A549 (cell line): ENCODE measurements at regions not wholly inside any gene's neighbourhood (a gene's known extent, or its start where the extent isn't known, plus 50 kb on each side); places are given as distances from the start of the nearest gene placed in this dataset.

Experiments used
- ZFP36 ChIP-seq: fragments of 450-650 bp; IDR thresholded peaks from 2 replicates; pipeline ENCODE4 v1.6.1; 2014; ENCODE audit warnings: borderline replicate concordance; ENCODE audit not compliant: partially characterized antibody
- TF ChIP-seq, protein P1 (sequence below): fragments of >200 bp; sonication (Bioruptor Twin); formaldehyde crosslinking; IDR thresholded peaks from 3 replicates; pipeline ENCODE4 v1.5.1; 2016

DNA sequence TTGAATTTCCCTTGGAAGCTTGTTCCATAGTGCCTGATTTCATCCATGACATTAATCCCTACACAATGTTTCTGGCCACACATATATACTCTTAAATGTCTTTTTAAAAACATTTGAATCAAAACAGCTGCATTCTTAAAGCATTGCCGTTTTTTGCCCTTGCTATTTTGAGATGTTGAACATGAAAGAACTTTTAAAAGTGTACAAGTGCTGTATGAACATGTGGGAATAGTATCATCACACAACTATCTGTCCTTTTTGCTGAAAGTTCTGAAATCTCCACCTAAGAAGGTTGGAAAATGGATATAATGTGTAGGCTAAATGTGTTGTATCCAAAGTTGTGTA is 318.7 kb upstream of the UBE2E3 start:
- TF ChIP-seq ZFP36, result no peak
- TF ChIP-seq, protein P1, sequence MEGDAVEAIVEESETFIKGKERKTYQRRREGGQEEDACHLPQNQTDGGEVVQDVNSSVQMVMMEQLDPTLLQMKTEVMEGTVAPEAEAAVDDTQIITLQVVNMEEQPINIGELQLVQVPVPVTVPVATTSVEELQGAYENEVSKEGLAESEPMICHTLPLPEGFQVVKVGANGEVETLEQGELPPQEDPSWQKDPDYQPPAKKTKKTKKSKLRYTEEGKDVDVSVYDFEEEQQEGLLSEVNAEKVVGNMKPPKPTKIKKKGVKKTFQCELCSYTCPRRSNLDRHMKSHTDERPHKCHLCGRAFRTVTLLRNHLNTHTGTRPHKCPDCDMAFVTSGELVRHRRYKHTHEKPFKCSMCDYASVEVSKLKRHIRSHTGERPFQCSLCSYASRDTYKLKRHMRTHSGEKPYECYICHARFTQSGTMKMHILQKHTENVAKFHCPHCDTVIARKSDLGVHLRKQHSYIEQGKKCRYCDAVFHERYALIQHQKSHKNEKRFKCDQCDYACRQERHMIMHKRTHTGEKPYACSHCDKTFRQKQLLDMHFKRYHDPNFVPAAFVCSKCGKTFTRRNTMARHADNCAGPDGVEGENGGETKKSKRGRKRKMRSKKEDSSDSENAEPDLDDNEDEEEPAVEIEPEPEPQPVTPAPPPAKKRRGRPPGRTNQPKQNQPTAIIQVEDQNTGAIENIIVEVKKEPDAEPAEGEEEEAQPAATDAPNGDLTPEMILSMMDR, result no peak
